22Rv1 (cell line): ENCODE measurements at regions not wholly inside any gene's neighbourhood (a gene's known extent, or its start where the extent isn't known, plus 50 kb on each side); places are given as distances from the start of the nearest gene placed in this dataset.

Source experiments
- CTCF ChIP-seq: fragments of 450-650 bp; IDR thresholded peaks from 2 replicates; pipeline ENCODE4 v1.5.1; 2017; ENCODE audit warnings: mild to moderate bottlenecking
- ZFX ChIP-seq: fragments of 450-650 bp; IDR thresholded peaks from 2 replicates; pipeline ENCODE4 v1.6.1; 2017; ENCODE audit warnings: antibody characterized with exemption, borderline replicate concordance

GRCh38 chr14:28280997-28281598 is 485.5 kb upstream of the FOXG1 start:
- TF ChIP-seq CTCF: no peak
- TF ChIP-seq ZFX: no peak
